Activated T-cell treated with anti-CD3 and anti-CD28 coated beads, Interleukin-2, amount 50 U/mL, for 72 hours (primary cell): ENCODE measurements at regions not wholly inside any gene's neighbourhood (a gene's known extent, or its start where the extent isn't known, plus 50 kb on each side); places are given as distances from the start of the nearest gene placed in this dataset.

Experiments used
- ATAC-seq, 2 donors: fragments of 150-1000 bp; cut with Tn5 transposase; replicated peaks in 1 of 2; 2 replicates each; pipeline ENCODE4 v1.10.0; 2021; ENCODE audit warnings: moderate library complexity in 2 of 2, mild to moderate bottlenecking in 1 of 2
- DNase-seq, 2 donors: peaks; one replicate each; pipeline ENCODE4 v3.0.0; 2021 to 2022; ENCODE audit warnings: mixed read lengths in 1 of 2
- H3K27ac Mint-ChIP-seq: one replicate; pipeline ENCODE4 v1.8.0; 2022; ENCODE audit warnings: mild to moderate bottlenecking, moderate library complexity, mixed read lengths
- H3K27me3 Mint-ChIP-seq: one replicate; pipeline ENCODE4 v1.8.0; 2022; ENCODE audit warnings: low read depth, mixed read lengths
- H3K36me3 Mint-ChIP-seq, 2 donors: one replicate each; pipeline ENCODE4 v1.8.0; 2022; ENCODE audit warnings: mixed read lengths in 2 of 2, mild to moderate bottlenecking in 1 of 2; ENCODE audit not compliant: insufficient read depth in 2 of 2
- H3K4me1 Mint-ChIP-seq: one replicate; pipeline ENCODE4 v1.8.0; 2022; ENCODE audit warnings: low read depth, mixed read lengths
- H3K4me3 Mint-ChIP-seq, 2 donors: one replicate each; pipeline ENCODE4 v1.8.0; 2022; ENCODE audit warnings: mild to moderate bottlenecking in 2 of 2, mixed read lengths in 2 of 2, moderate library complexity in 2 of 2
- H3K9me3 Mint-ChIP-seq, 2 donors: one replicate each; pipeline ENCODE4 v1.8.0; 2022; ENCODE audit warnings: mixed read lengths in 2 of 2

- Mint-ChIP-seq H3K9me3 (no peaks in the 10 kb centered on the region), H3K4me1 (no peaks in the 10 kb centered on the region), H3K27ac (peak overlapping the region; percentile 56), H3K4me3 (no peak overlapping the region), H3K27me3 (peaks cover 13% of the 10 kb centered on the region), H3K36me3 (no peaks in the 10 kb centered on the region)
- no peak for ATAC-seq
- no peak for DNase-seq
Observed at GRCh38 chr3:104612218-104612617, 754.5 kb upstream of the ALCAM start.

GRCh38 chr3:104614564-104614963, 752.1 kb upstream of the ALCAM start:
- no peaks in the 10 kb centered on the region for H3K27me3 Mint-ChIP-seq
- peaks cover 0 to 4% of the 10 kb centered on the region in 2 donors for H3K9me3 Mint-ChIP-seq
- no peak overlapping the region for H3K4me3 Mint-ChIP-seq
- DNase-seq = no peak
- no peak for ATAC-seq
- H3K4me1 Mint-ChIP-seq = no peaks in the 10 kb centered on the region
- H3K27ac Mint-ChIP-seq = no peak overlapping the region
- no peaks in the 10 kb centered on the region for H3K36me3 Mint-ChIP-seq

- H3K4me3 Mint-ChIP-seq = no peak overlapping the region
- H3K4me1 Mint-ChIP-seq = no peaks in the 10 kb centered on the region
- DNase-seq (no peak), ATAC-seq (no peak)
- no peak overlapping the region for H3K27ac Mint-ChIP-seq
- H3K27me3 Mint-ChIP-seq = peaks cover 8% of the 10 kb centered on the region
- H3K36me3 Mint-ChIP-seq = no peaks in the 10 kb centered on the region
- peaks cover 0 to 4% of the 10 kb centered on the region in 2 donors for H3K9me3 Mint-ChIP-seq
Observed at GRCh38 chr3:104628185-104628789, 738.4 kb upstream of the ALCAM start.

- peaks cover 0 to 4% of the 10 kb centered on the region in 2 donors for H3K9me3 Mint-ChIP-seq
- no peak overlapping the region for H3K4me3 Mint-ChIP-seq
- DNase-seq (no peak), ATAC-seq (no peak)
- H3K27me3 Mint-ChIP-seq = peaks cover 8% of the 10 kb centered on the region
- no peaks in the 10 kb centered on the region for H3K4me1 Mint-ChIP-seq
- H3K27ac Mint-ChIP-seq = no peak overlapping the region
- H3K36me3 Mint-ChIP-seq = no peaks in the 10 kb centered on the region
Observed at GRCh38 chr3:104629038-104629437, 737.7 kb upstream of the ALCAM start.

GRCh38 chr3:104631254-104631653, 735.5 kb upstream of the ALCAM start:
- Mint-ChIP-seq H3K27me3 (peaks cover 5% of the 10 kb centered on the region), H3K4me1 (no peaks in the 10 kb centered on the region), H3K27ac (no peak overlapping the region), H3K36me3 (no peaks in the 10 kb centered on the region), H3K4me3 (no peak overlapping the region), H3K9me3 (peaks cover 0 to 4% of the 10 kb centered on the region in 2 donors)
- DNase-seq = no peak
- ATAC-seq = no peak

- Mint-ChIP-seq H3K9me3 (peaks cover 0 to 4% of the 10 kb centered on the region in 2 donors), H3K4me3 (no peak overlapping the region), H3K27me3 (peaks cover 7% of the 10 kb centered on the region), H3K27ac (no peak overlapping the region), H3K4me1 (no peaks in the 10 kb centered on the region), H3K36me3 (no peaks in the 10 kb centered on the region)
- ATAC-seq (no peak), DNase-seq (no peak)
Observed at GRCh38 chr3:104632521-104632920, 734.2 kb upstream of the ALCAM start.

GRCh38 chr3:104632947-104633346, 733.8 kb upstream of the ALCAM start:
- no peak for ATAC-seq
- peaks cover 7% of the 10 kb centered on the region for H3K27me3 Mint-ChIP-seq
- H3K4me3 Mint-ChIP-seq = no peak overlapping the region
- no peak for DNase-seq
- H3K27ac Mint-ChIP-seq = no peak overlapping the region
- no peaks in the 10 kb centered on the region for H3K36me3 Mint-ChIP-seq
- peaks cover 0 to 5% of the 10 kb centered on the region in 2 donors for H3K9me3 Mint-ChIP-seq
- no peaks in the 10 kb centered on the region for H3K4me1 Mint-ChIP-seq

- Mint-ChIP-seq H3K27ac (no peak overlapping the region), H3K27me3 (peaks cover 7% of the 10 kb centered on the region)
Observed at GRCh38 chr3:104635872-104636580, 730.7 kb upstream of the ALCAM start.

GRCh38 chr3:104642827-104643226, 723.9 kb upstream of the ALCAM start:
- no peak overlapping the region for H3K4me3 Mint-ChIP-seq
- no peaks in the 10 kb centered on the region for H3K4me1 Mint-ChIP-seq
- no peaks in the 10 kb centered on the region for H3K27me3 Mint-ChIP-seq
- H3K36me3 Mint-ChIP-seq = no peaks in the 10 kb centered on the region
- H3K9me3 Mint-ChIP-seq = peaks cover 1 to 4% of the 10 kb centered on the region in 2 donors
- DNase-seq = no peak
- H3K27ac Mint-ChIP-seq = no peak overlapping the region
- no peak for ATAC-seq

More at GRCh38 chr3:104635872-104636580, 730.7 kb upstream of the ALCAM start:
- Mint-ChIP-seq H3K36me3 (no peaks in the 10 kb centered on the region), H3K4me3 (no peak overlapping the region), H3K4me1 (no peaks in the 10 kb centered on the region), H3K9me3 (peaks cover 4 to 5% of the 10 kb centered on the region in 2 donors)
- ATAC-seq (no peak), DNase-seq (no peak)

GRCh38 chr3:104646196-104646595, 720.5 kb upstream of the ALCAM start:
- DNase-seq (no peak), ATAC-seq (no peak)
- no peak overlapping the region for H3K4me3 Mint-ChIP-seq
- H3K9me3 Mint-ChIP-seq = no peaks in the 10 kb centered on the region
- no peaks in the 10 kb centered on the region for H3K27me3 Mint-ChIP-seq
- H3K4me1 Mint-ChIP-seq = no peaks in the 10 kb centered on the region
- no peaks in the 10 kb centered on the region for H3K36me3 Mint-ChIP-seq
- no peak overlapping the region for H3K27ac Mint-ChIP-seq

- Mint-ChIP-seq H3K36me3 (no peaks in the 10 kb centered on the region), H3K27ac (no peak overlapping the region), H3K9me3 (peaks cover 0 to 4% of the 10 kb centered on the region in 2 donors), H3K4me3 (no peak overlapping the region), H3K27me3 (no peaks in the 10 kb centered on the region), H3K4me1 (no peaks in the 10 kb centered on the region)
- no peak for ATAC-seq
- DNase-seq = no peak
Observed at GRCh38 chr3:104648823-104649222, 717.9 kb upstream of the ALCAM start.

GRCh38 chr3:104669083-104669482, 697.6 kb upstream of the ALCAM start:
- no peak overlapping the region for H3K4me3 Mint-ChIP-seq
- no peaks in the 10 kb centered on the region for H3K4me1 Mint-ChIP-seq
- H3K9me3 Mint-ChIP-seq = no peaks in the 10 kb centered on the region
- H3K27me3 Mint-ChIP-seq = no peaks in the 10 kb centered on the region
- DNase-seq (no peak), ATAC-seq (no peak)
- H3K27ac Mint-ChIP-seq = no peak overlapping the region
- no peaks in the 10 kb centered on the region for H3K36me3 Mint-ChIP-seq

- H3K27me3 Mint-ChIP-seq = no peaks in the 10 kb centered on the region
- ATAC-seq (no peak), DNase-seq (no peak)
- no peaks in the 10 kb centered on the region for H3K9me3 Mint-ChIP-seq
- H3K36me3 Mint-ChIP-seq = no peaks in the 10 kb centered on the region
- H3K4me1 Mint-ChIP-seq = no peaks in the 10 kb centered on the region
- H3K4me3 Mint-ChIP-seq = no peak overlapping the region
- no peak overlapping the region for H3K27ac Mint-ChIP-seq
Observed at GRCh38 chr3:104672331-104672730, 694.4 kb upstream of the ALCAM start.

- ATAC-seq = no peak
- H3K4me1 Mint-ChIP-seq = no peaks in the 10 kb centered on the region
- H3K27ac Mint-ChIP-seq = no peak overlapping the region
Observed at GRCh38 chr3:104673981-104674380, 692.7 kb upstream of the ALCAM start.

More at GRCh38 chr3:104673981-104674380, 692.7 kb upstream of the ALCAM start:
- Mint-ChIP-seq H3K27me3 (no peaks in the 10 kb centered on the region), H3K9me3 (peaks cover 1% of the 10 kb centered on the region in 2 donors), H3K4me3 (no peak overlapping the region), H3K36me3 (no peaks in the 10 kb centered on the region)
- DNase-seq = no peak
